B cell (primary cell): ENCODE measurements at regions not wholly inside any gene's neighbourhood (a gene's known extent, or its start where the extent isn't known, plus 50 kb on each side); places are given as distances from the start of the nearest gene placed in this dataset.

Source experiments
- EZH2 ChIP-seq: IDR thresholded peaks from 2 replicates; pipeline ENCODE4 v1.6.1; 2012; ENCODE audit warnings: borderline replicate concordance, low read depth, mild to moderate bottlenecking, moderate library complexity, low read length; ENCODE audit not compliant: insufficient read depth, poor library complexity, severe bottlenecking
- TF ChIP-seq, protein P1 (sequence below): fragments of 200-600 bp; IDR thresholded peaks from one replicate; pipeline ENCODE4 v1.8.0; 2022; ENCODE audit warnings: antibody characterized with exemption, mild to moderate bottlenecking

DNA sequence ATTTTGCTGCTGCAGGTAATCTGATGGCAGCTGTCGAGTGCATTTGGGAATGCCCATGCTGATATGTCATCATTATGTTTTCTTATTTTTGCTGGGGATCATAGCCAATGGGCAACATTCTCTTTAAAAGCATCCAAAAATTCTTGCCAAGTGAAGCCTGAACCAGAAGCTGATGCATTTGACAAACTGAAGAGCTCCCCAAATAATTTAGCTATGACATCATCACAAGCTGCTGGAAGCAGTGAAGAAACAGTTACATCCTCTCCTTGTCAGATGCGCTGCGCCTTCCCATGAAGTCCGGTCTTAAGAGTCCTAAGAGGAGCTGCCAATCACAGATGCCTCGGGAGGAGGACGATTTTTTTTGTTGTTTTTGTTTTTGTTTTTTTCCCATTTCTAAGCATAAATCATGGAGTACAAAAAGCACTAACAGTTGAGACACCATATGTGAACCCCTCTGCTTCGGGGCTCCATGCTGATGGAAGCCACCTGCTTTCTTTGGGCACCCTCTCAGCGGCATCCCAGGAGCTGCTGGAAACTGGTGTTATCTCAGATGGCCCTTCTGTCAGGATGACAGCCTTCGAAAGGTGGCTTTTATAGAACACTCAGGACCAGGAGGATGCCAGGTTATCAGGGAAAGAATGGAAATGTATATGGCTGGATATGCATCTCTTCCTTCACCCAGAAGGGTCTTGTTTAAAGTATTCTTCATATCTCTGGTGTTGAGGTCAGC lies 56.1 kb upstream of the FOXQ1 start:
- TF ChIP-seq EZH2: no peak
- TF ChIP-seq, protein P1, sequence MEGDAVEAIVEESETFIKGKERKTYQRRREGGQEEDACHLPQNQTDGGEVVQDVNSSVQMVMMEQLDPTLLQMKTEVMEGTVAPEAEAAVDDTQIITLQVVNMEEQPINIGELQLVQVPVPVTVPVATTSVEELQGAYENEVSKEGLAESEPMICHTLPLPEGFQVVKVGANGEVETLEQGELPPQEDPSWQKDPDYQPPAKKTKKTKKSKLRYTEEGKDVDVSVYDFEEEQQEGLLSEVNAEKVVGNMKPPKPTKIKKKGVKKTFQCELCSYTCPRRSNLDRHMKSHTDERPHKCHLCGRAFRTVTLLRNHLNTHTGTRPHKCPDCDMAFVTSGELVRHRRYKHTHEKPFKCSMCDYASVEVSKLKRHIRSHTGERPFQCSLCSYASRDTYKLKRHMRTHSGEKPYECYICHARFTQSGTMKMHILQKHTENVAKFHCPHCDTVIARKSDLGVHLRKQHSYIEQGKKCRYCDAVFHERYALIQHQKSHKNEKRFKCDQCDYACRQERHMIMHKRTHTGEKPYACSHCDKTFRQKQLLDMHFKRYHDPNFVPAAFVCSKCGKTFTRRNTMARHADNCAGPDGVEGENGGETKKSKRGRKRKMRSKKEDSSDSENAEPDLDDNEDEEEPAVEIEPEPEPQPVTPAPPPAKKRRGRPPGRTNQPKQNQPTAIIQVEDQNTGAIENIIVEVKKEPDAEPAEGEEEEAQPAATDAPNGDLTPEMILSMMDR: no peak
